Chondrocyte (in vitro differentiated cells): ENCODE measurements at regions not wholly inside any gene's neighbourhood (a gene's known extent, or its start where the extent isn't known, plus 50 kb on each side); places are given as distances from the start of the nearest gene placed in this dataset.

Experiments
- DNase-seq: peaks from one replicate; pipeline ENCODE4 v3.0.0; 2021; ENCODE audit warnings: mixed read lengths, low spot score
- H3K27ac Mint-ChIP-seq: one replicate; pipeline ENCODE4 v1.8.0; 2021; ENCODE audit warnings: mild to moderate bottlenecking, moderate library complexity, mixed read lengths; ENCODE audit not compliant: unreplicated experiment
- H3K27me3 Mint-ChIP-seq: 2 replicates; pipeline ENCODE4 v1.8.0; 2021; ENCODE audit warnings: low read depth, mixed read lengths
- H3K36me3 Mint-ChIP-seq: 2 replicates; pipeline ENCODE4 v1.8.0; 2021; ENCODE audit warnings: low read depth, mixed read lengths
- H3K4me1 Mint-ChIP-seq: 2 replicates; pipeline ENCODE4 v1.8.0; 2021; ENCODE audit warnings: low read depth, mild to moderate bottlenecking, mixed read lengths
- H3K4me3 Mint-ChIP-seq: one replicate; pipeline ENCODE4 v1.8.0; 2021; ENCODE audit warnings: mild to moderate bottlenecking, moderate library complexity, mixed read lengths; ENCODE audit not compliant: unreplicated experiment
- H3K9me3 Mint-ChIP-seq: 2 replicates; pipeline ENCODE4 v1.8.0; 2021; ENCODE audit warnings: low read depth, mixed read lengths
- TF ChIP-seq, protein P1 (sequence below): fragments of 200-600 bp; sonication (generic); IDR thresholded peaks from 2 replicates; pipeline ENCODE4 v1.5.0; 2021; ENCODE audit warnings: antibody characterized with exemption, mild to moderate bottlenecking, moderate library complexity

DNA sequence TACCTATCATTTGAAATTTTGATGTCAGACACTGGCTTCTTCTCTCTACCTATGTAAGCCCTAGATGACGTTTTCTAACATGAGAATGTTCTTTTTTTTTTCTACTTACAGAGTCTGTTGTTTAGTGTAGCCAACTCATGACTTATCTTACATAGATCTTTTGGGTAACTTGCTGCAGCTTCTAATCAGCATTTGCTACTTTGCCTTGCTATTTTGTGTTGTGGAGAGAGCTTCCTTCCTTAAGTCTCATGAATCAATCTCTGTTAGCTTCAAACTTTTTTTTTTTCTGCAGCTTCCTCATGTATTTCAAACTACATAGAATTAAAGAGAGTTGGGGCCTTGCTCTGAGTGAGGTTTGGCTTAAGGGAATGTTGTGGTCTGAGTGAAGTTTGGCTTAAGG is 568.7 kb upstream of the BCHE start:
- TF ChIP-seq, protein P1, sequence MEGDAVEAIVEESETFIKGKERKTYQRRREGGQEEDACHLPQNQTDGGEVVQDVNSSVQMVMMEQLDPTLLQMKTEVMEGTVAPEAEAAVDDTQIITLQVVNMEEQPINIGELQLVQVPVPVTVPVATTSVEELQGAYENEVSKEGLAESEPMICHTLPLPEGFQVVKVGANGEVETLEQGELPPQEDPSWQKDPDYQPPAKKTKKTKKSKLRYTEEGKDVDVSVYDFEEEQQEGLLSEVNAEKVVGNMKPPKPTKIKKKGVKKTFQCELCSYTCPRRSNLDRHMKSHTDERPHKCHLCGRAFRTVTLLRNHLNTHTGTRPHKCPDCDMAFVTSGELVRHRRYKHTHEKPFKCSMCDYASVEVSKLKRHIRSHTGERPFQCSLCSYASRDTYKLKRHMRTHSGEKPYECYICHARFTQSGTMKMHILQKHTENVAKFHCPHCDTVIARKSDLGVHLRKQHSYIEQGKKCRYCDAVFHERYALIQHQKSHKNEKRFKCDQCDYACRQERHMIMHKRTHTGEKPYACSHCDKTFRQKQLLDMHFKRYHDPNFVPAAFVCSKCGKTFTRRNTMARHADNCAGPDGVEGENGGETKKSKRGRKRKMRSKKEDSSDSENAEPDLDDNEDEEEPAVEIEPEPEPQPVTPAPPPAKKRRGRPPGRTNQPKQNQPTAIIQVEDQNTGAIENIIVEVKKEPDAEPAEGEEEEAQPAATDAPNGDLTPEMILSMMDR: no peak
- DNase-seq: no peak
- no peaks in the 10 kb centered on the region for H3K9me3 Mint-ChIP-seq
- H3K4me3 Mint-ChIP-seq: no peak overlapping the region
- H3K36me3 Mint-ChIP-seq: no peaks in the 10 kb centered on the region
- H3K27me3 Mint-ChIP-seq: peaks cover 4% of the 10 kb centered on the region
- no peak overlapping the region for H3K27ac Mint-ChIP-seq
- H3K4me1 Mint-ChIP-seq: no peaks in the 10 kb centered on the region

DNA sequence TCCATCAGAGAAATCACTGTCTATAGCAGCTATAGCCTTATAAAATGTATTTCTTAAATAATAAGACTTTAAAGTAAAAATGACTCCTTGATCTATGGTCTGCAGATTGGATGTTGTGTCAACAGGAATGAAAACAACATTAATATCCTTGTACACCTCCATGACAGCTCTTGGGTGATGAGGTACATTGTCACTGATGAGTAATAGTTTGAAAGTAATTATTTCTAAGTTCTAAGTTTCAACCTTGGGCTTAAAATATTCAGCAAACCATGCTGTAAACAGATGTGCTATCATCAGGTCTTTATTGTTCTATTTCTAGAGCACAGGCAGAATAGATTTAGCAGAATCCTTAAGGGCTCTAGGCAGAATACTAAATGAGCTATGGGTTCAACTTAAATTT is 568.2 kb upstream of the BCHE start:
- TF ChIP-seq, protein P1: no peak
- no peak for DNase-seq
- Mint-ChIP-seq H3K4me3 (no peak overlapping the region), H3K27ac (no peak overlapping the region), H3K9me3 (no peaks in the 10 kb centered on the region), H3K36me3 (no peaks in the 10 kb centered on the region), H3K27me3 (peaks cover 4% of the 10 kb centered on the region), H3K4me1 (no peaks in the 10 kb centered on the region)

DNA sequence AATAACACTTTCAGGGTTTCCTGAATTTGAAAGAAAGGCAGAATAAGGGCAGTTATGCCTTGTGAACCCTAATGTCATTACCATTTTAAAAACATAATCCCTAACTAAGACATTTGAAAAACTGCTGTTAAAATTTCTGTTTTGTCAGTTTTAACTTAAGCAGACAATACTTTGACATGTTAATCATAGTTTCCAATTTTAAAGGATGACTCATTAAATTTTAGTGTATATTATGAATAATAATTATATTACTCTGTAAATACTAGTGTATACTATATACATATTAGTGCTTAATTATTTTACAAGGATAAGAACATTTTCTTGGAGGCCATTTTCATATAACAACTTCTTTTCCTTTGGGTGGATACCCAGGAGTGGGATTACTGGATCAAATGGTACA is 553.1 kb upstream of the BCHE start:
- Mint-ChIP-seq H3K4me1 (no peaks in the 10 kb centered on the region), H3K9me3 (peaks cover 29% of the 10 kb centered on the region), H3K27me3 (peaks cover 2% of the 10 kb centered on the region), H3K4me3 (no peak overlapping the region), H3K27ac (no peak overlapping the region), H3K36me3 (no peaks in the 10 kb centered on the region)
- TF ChIP-seq, protein P1: no peak
- no peak for DNase-seq

DNA sequence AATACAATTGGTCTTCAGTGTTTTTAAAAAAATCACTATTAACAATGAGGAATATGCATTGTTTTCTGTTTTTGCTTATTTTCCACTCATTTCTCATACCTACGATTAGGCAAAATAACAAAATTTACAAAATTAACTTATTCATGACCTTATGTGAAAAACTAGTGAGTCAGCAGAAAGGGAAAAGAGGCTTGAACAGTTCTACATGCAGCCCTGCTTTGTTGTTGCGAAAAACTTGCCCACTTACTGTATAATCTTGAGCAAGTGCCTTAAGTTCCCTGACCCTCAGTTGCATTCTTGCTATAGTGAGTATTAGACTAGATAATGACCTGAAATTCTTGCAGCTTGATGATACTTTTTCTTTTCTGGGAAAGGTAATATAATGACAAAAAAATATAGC is 551.1 kb upstream of the BCHE start:
- Mint-ChIP-seq H3K4me1 (no peaks in the 10 kb centered on the region), H3K27me3 (no peaks in the 10 kb centered on the region), H3K9me3 (peaks cover 11% of the 10 kb centered on the region), H3K36me3 (no peaks in the 10 kb centered on the region), H3K27ac (no peak overlapping the region), H3K4me3 (no peak overlapping the region)
- no peak for DNase-seq
- TF ChIP-seq, protein P1: no peak

DNA sequence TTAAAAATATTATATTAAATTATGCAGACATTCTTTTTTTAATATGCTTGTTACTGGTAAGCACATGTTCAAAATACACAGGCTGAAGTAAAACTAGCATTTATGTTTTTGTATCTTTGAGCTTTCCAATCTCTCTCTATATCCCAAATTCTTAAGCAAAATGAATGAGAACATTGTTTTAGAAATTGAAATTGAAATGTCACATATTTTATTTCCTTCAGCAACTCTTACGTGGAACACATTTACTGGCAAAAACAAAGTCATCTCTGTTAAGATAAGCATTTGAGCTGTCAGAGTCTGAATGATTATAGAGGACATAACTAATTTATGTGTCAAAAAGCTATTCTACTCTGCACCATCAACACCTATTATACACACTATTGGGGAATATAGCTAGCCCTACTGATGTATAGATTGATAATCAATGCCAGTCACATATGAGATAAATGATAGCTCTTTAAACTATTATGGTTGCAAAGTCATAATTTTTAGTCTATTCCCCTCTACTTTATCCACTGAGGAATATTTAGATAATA is 535.4 kb upstream of the BCHE start:
- TF ChIP-seq, protein P1: no peak
- Mint-ChIP-seq H3K9me3 (peaks cover 27% of the 10 kb centered on the region), H3K27me3 (no peaks in the 10 kb centered on the region), H3K36me3 (peaks cover 3% of the 10 kb centered on the region), H3K27ac (no peak overlapping the region), H3K4me1 (no peaks in the 10 kb centered on the region), H3K4me3 (no peak overlapping the region)
- DNase-seq: no peak
